SU-DHL-6 (cell line): ENCODE measurements at regions not wholly inside any gene's neighbourhood (a gene's known extent, or its start where the extent isn't known, plus 50 kb on each side); places are given as distances from the start of the nearest gene placed in this dataset.

Experiments
- H2AFZ ChIP-seq: fragments of 200-600 bp; sonication (generic); 2 replicates; pipeline ENCODE4 v1.6.1; 2014; ENCODE audit warnings: low read depth, mild to moderate bottlenecking, moderate library complexity, mixed read lengths, antibody characterized with exemption, low read length; ENCODE audit not compliant: severe bottlenecking
- H3F3A ChIP-seq: fragments of 200-600 bp; shearing (Covaris generic); 2 replicates; pipeline ENCODE4 v1.6.0; 2016; ENCODE audit warnings: antibody characterized with exemption, mild to moderate bottlenecking; ENCODE audit not compliant: insufficient read depth
- H3K27ac ChIP-seq: fragments of 200-600 bp; sonication (generic); 2 replicates; pipeline ENCODE4 v1.5.1; 2016; ENCODE audit warnings: low read depth, mild to moderate bottlenecking, low read length, moderate library complexity, mixed read lengths
- H3K27me3 ChIP-seq: fragments of 200-600 bp; sonication (generic), shearing (Covaris generic); 2 replicates; pipeline ENCODE4 v1.6.0; 2014; ENCODE audit warnings: mild to moderate bottlenecking, low read length
- H3K36me3 ChIP-seq: fragments of 200-600 bp; sonication (generic); 2 replicates; pipeline ENCODE4 v1.6.1; 2014; ENCODE audit warnings: mild to moderate bottlenecking, low read length, mixed read lengths
- H3K4me2 ChIP-seq: fragments of 300-600, 200-600 bp; shearing (Covaris generic), sonication (generic); 2 replicates; pipeline ENCODE4 v1.6.0; 2014; ENCODE audit warnings: low read length, low read depth, mild to moderate bottlenecking; ENCODE audit not compliant: poor library complexity, severe bottlenecking
- H3K4me3 ChIP-seq: fragments of 200-600 bp; sonication (generic); 2 replicates; pipeline ENCODE4 v1.5.1; 2014; ENCODE audit warnings: antibody characterized with exemption, low read length, mild to moderate bottlenecking, mixed read lengths; ENCODE audit not compliant: insufficient read depth, poor library complexity, severe bottlenecking
- H3K79me2 ChIP-seq: fragments of 200-600 bp; sonication (generic); 2 replicates; pipeline ENCODE4 v1.6.1; 2014; ENCODE audit warnings: mild to moderate bottlenecking, low read length, moderate library complexity; ENCODE audit not compliant: insufficient read depth
- H3K9ac ChIP-seq: fragments of 200-600 bp; sonication (generic); 2 replicates; pipeline ENCODE4 v1.7.0; 2014; ENCODE audit warnings: mild to moderate bottlenecking, low read length
- H3K9me2 ChIP-seq: fragments of 200-600 bp; sonication (generic); replicated peaks from 2 replicates; pipeline ENCODE4 v1.6.1; 2014; ENCODE audit warnings: low read length; ENCODE audit not compliant: insufficient read depth
- H3K9me3 ChIP-seq: fragments of 200-600 bp; sonication (generic); 2 replicates; pipeline ENCODE4 v1.6.1; 2014; ENCODE audit warnings: low read length, mixed read lengths; ENCODE audit not compliant: insufficient read depth
- H4K20me1 ChIP-seq: fragments of 200-600 bp; sonication (generic); 2 replicates; pipeline ENCODE4 v1.6.1; 2014; ENCODE audit warnings: low read depth, mild to moderate bottlenecking, antibody characterized with exemption, low read length, moderate library complexity, mixed read lengths
- CTCF ChIP-seq: fragments of 200-600 bp; sonication (generic); IDR thresholded peaks from one replicate; pipeline ENCODE4 v1.5.1; 2017; ENCODE audit warnings: antibody characterized with exemption, mild to moderate bottlenecking, low read length, moderate library complexity; ENCODE audit not compliant: insufficient read depth, poor library complexity, severe bottlenecking
- EZH2phosphoT487 ChIP-seq: fragments of 200-600 bp; sonication (generic), shearing (Covaris generic); conservative IDR thresholded peaks from 2 replicates; pipeline ENCODE4 v1.6.1; 2018; ENCODE audit warnings: mild to moderate bottlenecking, antibody characterized with exemption, low read length, moderate library complexity, mixed read lengths

GRCh38 chr19:46955813-46956371 is 63.7 kb upstream of the NPAS1 start:
- Histone ChIP-seq H3K4me3 (no peak overlapping the region), H3K9me3 (no peaks in the 10 kb centered on the region), H3K27ac (no peak overlapping the region), H4K20me1 (no peaks in the 10 kb centered on the region), H3F3A (no peaks in the 10 kb centered on the region), H3K9ac (no peak overlapping the region), H3K27me3 (no peaks in the 10 kb centered on the region), H3K36me3 (no peaks in the 10 kb centered on the region), H2AFZ (no peak overlapping the region), H3K9me2 (no peaks in the 10 kb centered on the region), H3K79me2 (peaks cover 13% of the 10 kb centered on the region; the same call in 1 of the 2 replicates), H3K4me2 (no peak overlapping the region)
- TF ChIP-seq EZH2phosphoT487 (no peak), CTCF (no peak)

GRCh38 chr19:46958532-46958931 is 61.1 kb upstream of the NPAS1 start:
- Histone ChIP-seq H3K4me2 (no peak overlapping the region), H3K36me3 (no peaks in the 10 kb centered on the region), H3K9ac (no peak overlapping the region), H3K4me3 (no peak overlapping the region), H3F3A (no peaks in the 10 kb centered on the region), H2AFZ (no peak overlapping the region), H3K9me3 (no peaks in the 10 kb centered on the region), H3K79me2 (peaks cover 25% of the 10 kb centered on the region), H4K20me1 (no peaks in the 10 kb centered on the region), H3K27ac (no peak overlapping the region), H3K27me3 (no peaks in the 10 kb centered on the region), H3K9me2 (no peaks in the 10 kb centered on the region)
- TF ChIP-seq EZH2phosphoT487 (no peak), CTCF (no peak)

GRCh38 chr19:46959894-46960556 is 59.6 kb upstream of the NPAS1 start:
- H3K27me3 ChIP-seq = no peaks in the 10 kb centered on the region
- no peak overlapping the region for H3K4me2 ChIP-seq
- no peaks in the 10 kb centered on the region for H3F3A ChIP-seq
- H3K79me2 ChIP-seq = peaks cover 26% of the 10 kb centered on the region
- TF ChIP-seq CTCF (no peak), EZH2phosphoT487 (no peak)
- no peaks in the 10 kb centered on the region for H4K20me1 ChIP-seq
- no peak overlapping the region for H2AFZ ChIP-seq
- H3K36me3 ChIP-seq = no peaks in the 10 kb centered on the region
- no peak overlapping the region for H3K4me3 ChIP-seq
- no peak overlapping the region for H3K27ac ChIP-seq
- H3K9me3 ChIP-seq = no peaks in the 10 kb centered on the region
- no peak overlapping the region for H3K9ac ChIP-seq
- no peaks in the 10 kb centered on the region for H3K9me2 ChIP-seq
